HG03095 (cell line): ENCODE measurements at regions not wholly inside any gene's neighbourhood (a gene's known extent, or its start where the extent isn't known, plus 50 kb on each side); places are given as distances from the start of the nearest gene placed in this dataset.
"Not testable (repeated sequence)": the region's sequence is repeated elsewhere in the genome, so short reads cannot be mapped to it uniquely, and the experiment has no call there.

Source experiments
- ATAC-seq: cut with Tn5 transposase; IDR thresholded peaks from one replicate; pipeline ENCODE4 v1.9.1; 2021; ENCODE audit warnings: moderate library complexity; ENCODE audit not compliant: unreplicated experiment

- ATAC-seq, result no peak
These were observed 459.5 kb downstream of the NR2F2 start for GRCh38 chr15:96790004-96790403.

- no peak for ATAC-seq
These were observed 461.7 kb downstream of the NR2F2 start for GRCh38 chr15:96792216-96792615.

- no peak for ATAC-seq
These were observed 466.3 kb downstream of the NR2F2 start for GRCh38 chr15:96796841-96797240.

GRCh38 chr15:96801576-96802150 is 471.2 kb downstream of the NR2F2 start:
- no peak for ATAC-seq

DNA sequence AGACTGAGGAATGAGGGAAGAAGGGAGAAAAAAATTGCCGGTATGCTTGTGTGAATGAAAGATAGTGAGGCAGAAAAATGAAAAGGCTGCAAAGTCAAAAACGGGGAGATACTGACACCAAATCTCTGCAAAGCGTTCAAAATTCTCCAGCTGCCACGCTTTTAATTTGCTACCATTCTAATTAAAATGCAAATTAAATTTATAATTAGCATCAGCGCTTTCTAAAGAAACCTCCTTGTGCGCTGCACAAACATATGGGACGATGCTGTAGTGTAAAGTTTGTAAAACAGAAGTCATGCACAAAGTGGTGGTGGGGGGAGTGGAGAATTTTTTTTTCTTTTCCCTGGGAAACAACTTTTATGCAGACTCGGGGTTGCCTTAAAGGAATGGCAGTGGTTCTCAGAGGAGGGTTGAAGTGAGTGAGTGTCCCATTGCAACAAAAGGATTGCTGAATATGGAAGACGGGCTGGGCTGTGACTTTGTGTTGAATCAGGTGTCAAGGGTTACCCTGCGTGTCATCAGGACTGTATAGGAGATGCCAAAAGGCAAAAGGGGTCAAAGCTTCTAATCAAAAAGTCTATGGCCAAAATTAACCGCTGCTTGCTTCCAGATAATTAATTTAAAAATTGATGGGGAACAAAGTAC is 472.2 kb downstream of the NR2F2 start:
- ATAC-seq, result no peak

GRCh38 chr15:96804754-96805153 is 474.3 kb downstream of the NR2F2 start:
- ATAC-seq, result no peak

- no peak for ATAC-seq
These were observed 476.9 kb downstream of the NR2F2 start for GRCh38 chr15:96807361-96807760.

GRCh38 chr15:96817900-96818299 is 487.4 kb downstream of the NR2F2 start:
- ATAC-seq, result no peak

- ATAC-seq, result no peak
These were observed 488.4 kb downstream of the NR2F2 start for GRCh38 chr15:96818861-96819260.

DNA sequence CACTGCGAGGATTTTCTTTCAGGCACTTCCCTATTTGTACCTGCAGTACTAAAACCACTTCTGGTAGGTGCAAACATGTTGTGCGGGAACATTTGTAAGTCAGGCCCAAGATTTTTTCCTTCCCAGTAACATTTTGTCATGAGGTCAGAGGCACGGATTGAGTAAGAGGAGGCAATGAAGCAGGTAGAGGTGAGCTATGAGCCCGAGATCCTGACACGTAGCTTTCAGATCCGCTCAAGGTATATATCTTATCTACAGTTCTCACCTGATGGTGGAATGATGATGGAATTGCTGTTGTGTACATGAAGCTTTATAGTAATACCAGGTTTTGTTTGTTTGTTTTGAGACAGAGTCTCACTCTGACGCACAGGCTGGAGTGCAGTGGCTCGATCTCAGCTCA is 497.5 kb downstream of the NR2F2 start:
- ATAC-seq, result no peak

DNA sequence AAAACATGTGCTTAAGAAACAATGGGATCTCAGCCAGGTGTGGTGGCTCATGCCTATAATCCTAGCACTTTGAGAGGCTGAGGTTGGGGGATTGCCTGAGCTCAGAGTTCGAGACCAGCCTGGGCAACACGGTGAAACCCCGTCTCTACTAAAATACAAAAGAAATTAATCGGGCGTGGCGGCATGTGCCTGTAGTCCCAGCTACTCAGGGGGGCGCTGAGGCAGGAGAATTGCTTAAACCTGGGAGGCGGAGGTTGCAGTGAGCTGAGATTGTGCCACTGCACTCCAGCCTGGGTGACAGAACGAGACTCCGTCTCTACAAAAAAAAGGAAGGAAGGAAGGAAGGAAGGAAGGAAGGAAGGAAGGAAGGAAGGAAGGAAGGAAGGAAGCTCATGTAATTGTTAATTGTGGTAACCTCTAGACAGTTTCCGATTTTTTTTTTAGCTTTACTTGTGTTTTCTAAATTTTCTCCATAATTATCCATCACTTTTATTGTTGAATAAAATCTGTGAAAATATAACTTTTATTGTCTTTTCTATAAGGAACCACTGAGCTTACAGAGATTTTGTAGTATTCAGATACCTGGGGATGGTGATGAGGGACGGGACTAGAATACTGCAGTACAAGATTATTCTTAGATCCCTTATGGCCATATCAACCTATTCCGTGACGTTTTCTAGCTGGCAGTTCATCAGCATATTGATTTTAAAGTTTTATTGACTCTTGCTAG is 506.9 kb downstream of the NR2F2 start:
- no peak for ATAC-seq

- ATAC-seq, result no peak
These were observed 507.6 kb downstream of the NR2F2 start for GRCh38 chr15:96838081-96838480.

DNA sequence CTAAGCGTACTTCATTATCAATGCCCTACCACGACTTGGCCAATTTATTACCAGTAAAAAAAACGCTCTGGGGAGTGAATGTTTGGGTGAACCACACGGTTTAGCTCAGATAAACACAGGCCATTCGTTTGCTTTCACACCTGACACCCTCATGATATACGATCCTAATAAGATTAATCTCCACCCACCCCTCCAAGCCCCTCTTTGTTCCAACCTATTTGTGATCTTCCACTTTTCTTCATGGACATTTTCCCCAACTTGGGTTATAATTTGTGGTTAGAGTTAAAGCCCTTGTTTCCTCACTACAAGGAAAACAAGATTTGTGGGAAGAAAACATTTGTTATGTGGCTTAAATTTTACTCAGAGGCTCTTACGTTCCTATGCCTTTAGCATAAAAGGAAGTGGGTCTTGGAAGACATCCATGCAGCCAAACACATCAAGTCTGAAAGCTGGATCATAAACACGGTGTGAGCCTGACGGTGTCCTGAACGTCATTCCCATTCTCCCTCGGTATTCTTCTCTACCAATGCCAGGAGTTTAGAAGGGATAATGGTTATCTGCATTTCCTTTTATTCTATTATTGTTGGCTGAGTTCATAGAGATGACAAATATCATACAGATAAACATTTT is 518.9 kb downstream of the NR2F2 start:
- ATAC-seq, result no peak

- ATAC-seq, result no peak
These were observed 521.1 kb downstream of the NR2F2 start for GRCh38 chr15:96851613-96852012.

- no peak for ATAC-seq
These were observed 528.2 kb downstream of the NR2F2 start for GRCh38 chr15:96858694-96859093.

DNA sequence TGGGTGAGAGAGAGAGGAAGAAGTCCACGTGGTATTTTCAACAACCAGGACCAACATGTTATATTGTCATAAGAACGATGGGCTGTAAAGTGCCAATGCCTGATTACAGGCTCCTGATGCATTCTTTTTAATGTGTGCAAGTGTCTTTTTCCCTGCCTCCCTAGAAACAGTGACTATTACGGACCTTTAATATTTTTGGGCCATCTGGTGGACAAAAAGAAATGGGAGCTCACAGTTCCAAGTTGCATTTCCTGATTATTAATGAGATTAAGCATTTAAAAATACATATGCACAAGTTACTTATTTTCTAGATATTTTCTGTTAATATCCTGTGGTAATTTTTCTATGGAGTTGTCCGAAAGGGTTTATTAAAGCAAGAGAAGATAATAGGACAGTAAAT is 530.2 kb downstream of the NR2F2 start:
- ATAC-seq, result no peak

- ATAC-seq, result no peak
These were observed 537.5 kb downstream of the NR2F2 start for GRCh38 chr15:96867992-96868391.

- ATAC-seq, result no peak
These were observed 538.6 kb downstream of the NR2F2 start for GRCh38 chr15:96869122-96869521.

DNA sequence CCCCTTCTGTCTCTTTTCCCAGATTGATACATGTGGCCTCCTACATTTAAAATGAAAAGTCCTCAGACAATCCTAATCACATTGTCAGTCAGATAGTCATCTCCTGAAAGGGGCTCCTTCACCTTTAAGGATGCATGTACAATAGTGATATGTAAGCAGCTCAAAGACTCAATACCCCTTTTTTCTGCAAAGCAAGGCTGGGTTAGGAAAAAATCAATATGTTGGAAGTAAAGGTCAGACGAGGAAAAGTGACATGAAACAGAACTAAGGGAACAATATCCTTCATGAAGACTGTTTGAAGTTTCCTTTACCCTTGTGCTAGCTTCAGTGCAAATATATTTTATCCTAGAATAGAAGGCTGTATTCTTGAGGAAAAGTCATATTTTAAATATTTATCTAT is 539.3 kb downstream of the NR2F2 start:
- ATAC-seq, result no peak

DNA sequence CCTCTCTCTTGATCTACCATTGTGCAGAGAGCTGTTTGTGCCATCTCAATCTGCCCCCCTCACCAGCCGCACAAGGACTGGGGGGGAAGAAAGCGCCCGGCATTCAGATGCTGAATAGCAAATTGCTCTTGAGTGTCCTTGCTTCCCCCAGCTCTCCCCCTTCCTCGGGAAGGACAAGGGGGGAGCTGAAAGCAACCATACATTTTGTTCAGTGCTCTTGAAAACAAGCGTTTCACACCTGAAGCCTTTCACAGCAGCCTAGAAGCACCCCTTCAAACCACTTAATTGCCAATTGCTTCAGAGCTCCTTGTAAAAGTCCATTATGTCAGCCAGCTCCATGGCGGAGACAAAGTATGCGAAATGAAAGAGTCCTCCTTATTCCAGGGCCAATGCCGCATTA is 540.1 kb downstream of the NR2F2 start:
- ATAC-seq, result no peak

GRCh38 chr15:96877442-96877841 is 546.9 kb downstream of the NR2F2 start:
- ATAC-seq, result not testable (repeated sequence)

DNA sequence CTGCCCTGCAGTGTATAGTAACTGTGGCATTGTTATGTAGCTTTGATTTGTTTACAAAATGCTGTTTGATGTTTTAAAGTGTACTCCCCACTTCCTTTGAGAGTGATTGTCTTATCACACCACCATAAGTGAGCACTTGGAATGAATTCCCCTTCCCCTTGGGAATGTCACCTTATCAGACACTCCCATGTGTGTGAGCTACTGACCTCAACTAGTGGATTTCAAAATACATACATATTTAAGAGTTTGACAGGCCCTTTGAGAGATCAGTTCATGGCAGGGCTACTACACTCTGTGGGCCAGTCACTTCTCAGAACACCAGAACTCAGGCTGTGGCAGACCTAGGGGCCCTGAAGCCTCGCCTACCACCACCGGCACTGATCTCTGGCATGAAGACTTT is 547.6 kb downstream of the NR2F2 start:
- no peak for ATAC-seq
